Fibroblast of lung (primary cell): ENCODE measurements at regions not wholly inside any gene's neighbourhood (a gene's known extent, or its start where the extent isn't known, plus 50 kb on each side); places are given as distances from the start of the nearest gene placed in this dataset.
"Not testable (repeated sequence)": the region's sequence is repeated elsewhere in the genome, so short reads cannot be mapped to it uniquely, and the experiment has no call there.

ENCODE experiments used
- DNase-seq, 2 donors: peaks; one replicate each; pipeline versions ENCODE4 v3.0.0 to v3.0.0-alpha.2; 2010; ENCODE audit warnings: low read depth in 2 of 2
- H2AFZ ChIP-seq: 2 replicates; pipeline ENCODE4 v1.5.1; 2012; ENCODE audit warnings: low read length, control low read depth, inconsistent platforms
- H3K27ac ChIP-seq: 2 replicates; pipeline ENCODE4 v1.5.1; 2011; ENCODE audit warnings: low read length, control low read depth; ENCODE audit not compliant: insufficient read depth
- H3K27me3 ChIP-seq: 2 replicates; pipeline ENCODE4 v1.5.1; 2011; ENCODE audit warnings: mild to moderate bottlenecking, low read length; ENCODE audit not compliant: control insufficient read depth, insufficient read depth
- H3K36me3 ChIP-seq: 2 replicates; pipeline ENCODE4 v1.5.1; 2011; ENCODE audit warnings: low read length; ENCODE audit not compliant: control insufficient read depth, insufficient read depth
- H3K4me1 ChIP-seq: 2 replicates; pipeline ENCODE4 v1.5.1; 2011; ENCODE audit warnings: low read length; ENCODE audit not compliant: control insufficient read depth, insufficient read depth; ENCODE audit errors: extremely low read depth
- H3K4me2 ChIP-seq: 2 replicates; pipeline ENCODE4 v1.5.1; 2011; ENCODE audit warnings: low read length, control low read depth; ENCODE audit not compliant: insufficient read depth; ENCODE audit errors: extremely low read depth
- H3K4me3 ChIP-seq, 4 experiments: fragments of 200-600 bp in 1 of 4; sonication (generic) in 1 of 4; replicated peaks in 1 of 4; 2 replicates each; pipeline ENCODE4 v1.5.1; 2011 to 2016; ENCODE audit warnings: low read length in 4 of 4, low read depth in 3 of 4, mild to moderate bottlenecking in 3 of 4, control low read depth in 2 of 4, inconsistent platforms in 1 of 4, mixed read lengths in 1 of 4; ENCODE audit not compliant: insufficient read depth in 1 of 4; ENCODE audit errors: control extremely low read depth in 1 of 4
- H3K79me2 ChIP-seq: 2 replicates; pipeline ENCODE4 v1.5.1; 2012; ENCODE audit warnings: mild to moderate bottlenecking, low read length, inconsistent platforms; ENCODE audit not compliant: control insufficient read depth, insufficient read depth
- H3K9ac ChIP-seq: 2 replicates; pipeline ENCODE4 v1.5.1; 2011; ENCODE audit warnings: mild to moderate bottlenecking, low read length, control low read depth; ENCODE audit not compliant: insufficient read depth
- H3K9me3 ChIP-seq: 2 replicates; pipeline ENCODE4 v1.5.1; 2012; ENCODE audit warnings: low read depth, low read length; ENCODE audit not compliant: control insufficient read depth, insufficient read depth
- H4K20me1 ChIP-seq: 2 replicates; pipeline ENCODE4 v1.5.1; 2011; ENCODE audit warnings: low read length; ENCODE audit not compliant: control insufficient read depth, insufficient read depth; ENCODE audit errors: extremely low read depth
- CTCF ChIP-seq, 2 donors: IDR thresholded peaks in 1 of 2; conservative IDR thresholded peaks in 1 of 2; 1 replicate in 1 of 2; 2 replicates in 1 of 2; pipeline ENCODE4 v1.5.1; 2011 to 2012; ENCODE audit warnings: low read length in 2 of 2, control low read depth in 1 of 2, inconsistent platforms in 1 of 2, low read depth in 1 of 2, mild to moderate bottlenecking in 1 of 2
- EZH2 ChIP-seq: IDR thresholded peaks from 2 replicates; pipeline ENCODE4 v1.5.1; 2012; ENCODE audit warnings: low read length, control low read depth, mild to moderate bottlenecking; ENCODE audit errors: missing control alignments

- no peak overlapping the region for H2AFZ ChIP-seq
- H3K79me2 ChIP-seq: no peaks in the 10 kb centered on the region
- no peak overlapping the region for H3K9ac ChIP-seq
- DNase-seq: no peak
- TF ChIP-seq EZH2 (no peak), CTCF (conservative IDR thresholded peaks at IDR 0.05 in 1 of 2, IDR thresholded peaks at IDR 0.05 in 1 of 2; ENCODE audit: low read depth in 1 of 2, low read length in 2 of 2) (no peak)
- H3K9me3 ChIP-seq: no peaks in the 10 kb centered on the region
- H3K27ac ChIP-seq: no peak overlapping the region
- no peak overlapping the region for H3K4me3 ChIP-seq
- H3K4me1 ChIP-seq: no peaks in the 10 kb centered on the region
- no peaks in the 10 kb centered on the region for H3K27me3 ChIP-seq
- H3K36me3 ChIP-seq: no peaks in the 10 kb centered on the region
- H3K4me2 ChIP-seq: no peak overlapping the region
- no peaks in the 10 kb centered on the region for H4K20me1 ChIP-seq
Observed at GRCh38 chr5:1983919-1984695, 101.4 kb upstream of the IRX4 start.

GRCh38 chr5:1983401-1983800 lies 100.7 kb upstream of the IRX4 start:
- no peak overlapping the region for H3K27ac ChIP-seq

GRCh38 chr5:1982561-1982960 lies 99.8 kb upstream of the IRX4 start:
- not testable (repeated sequence) for H3K9me3 ChIP-seq, H3K79me2 ChIP-seq, H3K4me2 ChIP-seq, H3K27me3 ChIP-seq, H3K27ac ChIP-seq, H4K20me1 ChIP-seq, DNase-seq, H3K9ac ChIP-seq, H3K4me1 ChIP-seq, H3K4me3 ChIP-seq, H3K36me3 ChIP-seq, H2AFZ ChIP-seq

More at GRCh38 chr5:1983401-1983800, 100.7 kb upstream of the IRX4 start:
- Histone ChIP-seq H3K4me1 (no peaks in the 10 kb centered on the region), H3K9me3 (no peaks in the 10 kb centered on the region), H3K4me2 (no peak overlapping the region), H2AFZ (no peak overlapping the region), H3K36me3 (no peaks in the 10 kb centered on the region), H3K4me3 (no peak overlapping the region), H3K9ac (no peak overlapping the region), H4K20me1 (no peaks in the 10 kb centered on the region), H3K79me2 (no peaks in the 10 kb centered on the region), H3K27me3 (no peaks in the 10 kb centered on the region)
- TF ChIP-seq CTCF (conservative IDR thresholded peaks at IDR 0.05 in 1 of 2, IDR thresholded peaks at IDR 0.05 in 1 of 2; ENCODE audit: low read depth in 1 of 2, low read length in 2 of 2) (no peak), EZH2 (no peak)
- no peak for DNase-seq
